ENCODE measurements at regions not wholly inside any gene's neighbourhood (a gene's known extent, or its start where the extent isn't known, plus 50 kb on each side); places are given as distances from the start of the nearest gene placed in this dataset.

DNA sequence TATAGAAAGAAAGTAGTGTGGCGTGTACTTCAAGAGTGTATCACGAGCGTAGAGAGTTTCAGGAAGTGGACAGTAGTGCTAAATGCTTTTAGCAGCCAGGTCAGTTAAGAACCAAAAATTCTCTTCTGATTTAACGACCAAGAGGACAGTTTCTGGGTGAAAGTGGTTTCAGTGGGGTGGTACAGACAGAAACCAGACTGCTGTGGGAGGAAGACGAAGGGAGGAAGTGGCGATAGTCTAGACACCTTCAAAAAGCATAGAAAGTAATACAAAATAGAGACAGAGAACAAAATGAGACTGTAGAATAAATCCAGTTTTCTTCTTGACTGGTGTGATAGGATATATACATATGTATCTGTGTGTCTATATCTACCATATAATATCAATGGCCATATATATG lies 93.5 kb downstream of the MBL2 start:
- intact Hi-C loops (cut with micrococcal nuclease): no loop called here
- Histone ChIP-seq H3K4me3 (replicated peaks in 1 of 2; ENCODE audit: low read depth in 1 of 2, low read length in 2 of 2) (no peak overlapping the region), H2AFZ (ENCODE audit: low read depth, low read length, poor library complexity, severe bottlenecking) (no peak overlapping the region), H3K27me3 (ENCODE audit: insufficient read depth, low read length) (no peaks in the 10 kb centered on the region), H3K9me3 (ENCODE audit: control insufficient read depth in 1 of 2, insufficient read depth in 1 of 2, low read depth in 1 of 2, low read length in 2 of 2) (no peaks in the 10 kb centered on the region), H3K4me1 (ENCODE audit: control insufficient read depth in 1 of 2, insufficient read depth in 2 of 2, low read length in 2 of 2) (peaks cover 7 to 12% of the 10 kb centered on the region in 2 experiments), H4K20me1 (ENCODE audit: insufficient read depth) (no peaks in the 10 kb centered on the region), H3K9ac (ENCODE audit: low read length) (no peak overlapping the region), H3K27ac (ENCODE audit: low read depth, low read length) (no peak overlapping the region), H3K9me2 (ENCODE audit: insufficient read depth) (no peaks in the 10 kb centered on the region), H3K4me2 (ENCODE audit: low read length) (no peak overlapping the region), H3K79me2 (ENCODE audit: insufficient read depth, low read length) (no peaks in the 10 kb centered on the region), H3K36me3 (ENCODE audit: control insufficient read depth in 1 of 2, insufficient read depth in 2 of 2, low read length in 2 of 2) (no peaks in the 10 kb centered on the region)
- no peak for ATAC-seq
- ChIA-PET POLR2A (no interaction called here), RAD21 (ENCODE audit: low non-redundant PET in 1 of 2, low total read pairs in 2 of 2, uncharacterized antibody in 2 of 2, unreplicated experiment in 2 of 2) (no interaction called here), CTCF (no interaction called here)
- BruUV-seq (replicated peaks): no TSS peak
- DNase-seq (ENCODE audit: low read depth, low spot score): no peak
- TF ChIP-seq EZH2phosphoT487 (IDR thresholded peaks at IDR 0.05; ENCODE audit: borderline replicate concordance) (no peak), SP1 (IDR thresholded peaks at IDR 0.05; ENCODE audit: low read depth) (no peak), EZH2 (IDR thresholded peaks at IDR 0.05) (no peak), ELF1 (IDR thresholded peaks at IDR 0.05; ENCODE audit: borderline replicate concordance, low read depth) (no peak), CBX3 (IDR thresholded peaks at IDR 0.05; ENCODE audit: low read depth) (no peak), YY1 (IDR thresholded peaks at IDR 0.05; ENCODE audit: extremely low read depth, insufficient replicate concordance, low read depth, low read length) (no peak), CEBPB (IDR thresholded peaks at IDR 0.05; ENCODE audit: low read depth) (no peak), POLR2AphosphoS5 (IDR thresholded peaks at IDR 0.05; ENCODE audit: low read depth, low read length) (no peak), ZNF274 (IDR thresholded peaks at IDR 0.05; ENCODE audit: low read depth, low read length) (no peak), POLR2A (IDR thresholded peaks at IDR 0.05; ENCODE audit: borderline replicate concordance, extremely low read depth, insufficient read depth, insufficient read length) (no peak), SRF (IDR thresholded peaks at IDR 0.05; ENCODE audit: low read depth) (no peak), JUND (IDR thresholded peaks at IDR 0.05) (no peak), TCF7L2 (IDR thresholded peaks at IDR 0.05; ENCODE audit: borderline replicate concordance, extremely low read depth, insufficient read depth, insufficient read length) (no peak)
- TF ChIP-seq, protein P1, sequence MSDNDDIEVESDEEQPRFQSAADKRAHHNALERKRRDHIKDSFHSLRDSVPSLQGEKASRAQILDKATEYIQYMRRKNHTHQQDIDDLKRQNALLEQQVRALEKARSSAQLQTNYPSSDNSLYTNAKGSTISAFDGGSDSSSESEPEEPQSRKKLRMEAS (IDR thresholded peaks at IDR 0.05): no peak
- TF ChIP-seq, protein P2, sequence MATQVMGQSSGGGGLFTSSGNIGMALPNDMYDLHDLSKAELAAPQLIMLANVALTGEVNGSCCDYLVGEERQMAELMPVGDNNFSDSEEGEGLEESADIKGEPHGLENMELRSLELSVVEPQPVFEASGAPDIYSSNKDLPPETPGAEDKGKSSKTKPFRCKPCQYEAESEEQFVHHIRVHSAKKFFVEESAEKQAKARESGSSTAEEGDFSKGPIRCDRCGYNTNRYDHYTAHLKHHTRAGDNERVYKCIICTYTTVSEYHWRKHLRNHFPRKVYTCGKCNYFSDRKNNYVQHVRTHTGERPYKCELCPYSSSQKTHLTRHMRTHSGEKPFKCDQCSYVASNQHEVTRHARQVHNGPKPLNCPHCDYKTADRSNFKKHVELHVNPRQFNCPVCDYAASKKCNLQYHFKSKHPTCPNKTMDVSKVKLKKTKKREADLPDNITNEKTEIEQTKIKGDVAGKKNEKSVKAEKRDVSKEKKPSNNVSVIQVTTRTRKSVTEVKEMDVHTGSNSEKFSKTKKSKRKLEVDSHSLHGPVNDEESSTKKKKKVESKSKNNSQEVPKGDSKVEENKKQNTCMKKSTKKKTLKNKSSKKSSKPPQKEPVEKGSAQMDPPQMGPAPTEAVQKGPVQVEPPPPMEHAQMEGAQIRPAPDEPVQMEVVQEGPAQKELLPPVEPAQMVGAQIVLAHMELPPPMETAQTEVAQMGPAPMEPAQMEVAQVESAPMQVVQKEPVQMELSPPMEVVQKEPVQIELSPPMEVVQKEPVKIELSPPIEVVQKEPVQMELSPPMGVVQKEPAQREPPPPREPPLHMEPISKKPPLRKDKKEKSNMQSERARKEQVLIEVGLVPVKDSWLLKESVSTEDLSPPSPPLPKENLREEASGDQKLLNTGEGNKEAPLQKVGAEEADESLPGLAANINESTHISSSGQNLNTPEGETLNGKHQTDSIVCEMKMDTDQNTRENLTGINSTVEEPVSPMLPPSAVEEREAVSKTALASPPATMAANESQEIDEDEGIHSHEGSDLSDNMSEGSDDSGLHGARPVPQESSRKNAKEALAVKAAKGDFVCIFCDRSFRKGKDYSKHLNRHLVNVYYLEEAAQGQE (IDR thresholded peaks at IDR 0.05; ENCODE audit: low read depth): no peak
- TF ChIP-seq, protein P3, sequence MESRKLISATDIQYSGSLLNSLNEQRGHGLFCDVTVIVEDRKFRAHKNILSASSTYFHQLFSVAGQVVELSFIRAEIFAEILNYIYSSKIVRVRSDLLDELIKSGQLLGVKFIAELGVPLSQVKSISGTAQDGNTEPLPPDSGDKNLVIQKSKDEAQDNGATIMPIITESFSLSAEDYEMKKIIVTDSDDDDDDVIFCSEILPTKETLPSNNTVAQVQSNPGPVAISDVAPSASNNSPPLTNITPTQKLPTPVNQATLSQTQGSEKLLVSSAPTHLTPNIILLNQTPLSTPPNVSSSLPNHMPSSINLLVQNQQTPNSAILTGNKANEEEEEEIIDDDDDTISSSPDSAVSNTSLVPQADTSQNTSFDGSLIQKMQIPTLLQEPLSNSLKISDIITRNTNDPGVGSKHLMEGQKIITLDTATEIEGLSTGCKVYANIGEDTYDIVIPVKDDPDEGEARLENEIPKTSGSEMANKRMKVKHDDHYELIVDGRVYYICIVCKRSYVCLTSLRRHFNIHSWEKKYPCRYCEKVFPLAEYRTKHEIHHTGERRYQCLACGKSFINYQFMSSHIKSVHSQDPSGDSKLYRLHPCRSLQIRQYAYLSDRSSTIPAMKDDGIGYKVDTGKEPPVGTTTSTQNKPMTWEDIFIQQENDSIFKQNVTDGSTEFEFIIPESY (IDR thresholded peaks at IDR 0.05; ENCODE audit: extremely low read depth, insufficient replicate concordance, low read length): no peak
- TF ChIP-seq, protein P4, sequence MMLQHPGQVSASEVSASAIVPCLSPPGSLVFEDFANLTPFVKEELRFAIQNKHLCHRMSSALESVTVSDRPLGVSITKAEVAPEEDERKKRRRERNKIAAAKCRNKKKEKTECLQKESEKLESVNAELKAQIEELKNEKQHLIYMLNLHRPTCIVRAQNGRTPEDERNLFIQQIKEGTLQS (IDR thresholded peaks at IDR 0.05): no peak
- TF ChIP-seq, protein P5, sequence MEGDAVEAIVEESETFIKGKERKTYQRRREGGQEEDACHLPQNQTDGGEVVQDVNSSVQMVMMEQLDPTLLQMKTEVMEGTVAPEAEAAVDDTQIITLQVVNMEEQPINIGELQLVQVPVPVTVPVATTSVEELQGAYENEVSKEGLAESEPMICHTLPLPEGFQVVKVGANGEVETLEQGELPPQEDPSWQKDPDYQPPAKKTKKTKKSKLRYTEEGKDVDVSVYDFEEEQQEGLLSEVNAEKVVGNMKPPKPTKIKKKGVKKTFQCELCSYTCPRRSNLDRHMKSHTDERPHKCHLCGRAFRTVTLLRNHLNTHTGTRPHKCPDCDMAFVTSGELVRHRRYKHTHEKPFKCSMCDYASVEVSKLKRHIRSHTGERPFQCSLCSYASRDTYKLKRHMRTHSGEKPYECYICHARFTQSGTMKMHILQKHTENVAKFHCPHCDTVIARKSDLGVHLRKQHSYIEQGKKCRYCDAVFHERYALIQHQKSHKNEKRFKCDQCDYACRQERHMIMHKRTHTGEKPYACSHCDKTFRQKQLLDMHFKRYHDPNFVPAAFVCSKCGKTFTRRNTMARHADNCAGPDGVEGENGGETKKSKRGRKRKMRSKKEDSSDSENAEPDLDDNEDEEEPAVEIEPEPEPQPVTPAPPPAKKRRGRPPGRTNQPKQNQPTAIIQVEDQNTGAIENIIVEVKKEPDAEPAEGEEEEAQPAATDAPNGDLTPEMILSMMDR (IDR thresholded peaks at IDR 0.05 in 2 of 3, conservative IDR thresholded peaks at IDR 0.05 in 1 of 3; ENCODE audit: borderline replicate concordance in 1 of 3, insufficient read depth in 1 of 3, low read depth in 2 of 3, low read length in 2 of 3): no peak

Data from HCT116 (cell line).